Suprapubic skin (tissue), 4 donors: ENCODE measurements at regions not wholly inside any gene's neighbourhood (a gene's known extent, or its start where the extent isn't known, plus 50 kb on each side); places are given as distances from the start of the nearest gene placed in this dataset.

Source experiments
- DNase-seq, 2 donors: peaks; one replicate each; pipeline ENCODE4 v3.0.0-alpha.2; 2019; ENCODE audit warnings: low spot score in 2 of 2
- H3K27ac ChIP-seq: fragments of 200-600 bp; sonication (generic); one replicate; pipeline ENCODE4 v1.5.1; 2019
- H3K27me3 ChIP-seq: fragments of 200-600 bp; sonication (generic); one replicate; pipeline ENCODE4 v1.5.1; 2019
- H3K36me3 ChIP-seq: fragments of 200-600 bp; sonication (generic); one replicate; pipeline ENCODE4 v1.5.1; 2019
- H3K4me1 ChIP-seq: fragments of 200-600 bp; sonication (generic); one replicate; pipeline ENCODE4 v1.5.1; 2019
- H3K4me3 ChIP-seq: fragments of 200-600 bp; sonication (generic); one replicate; pipeline ENCODE4 v1.5.1; 2019; ENCODE audit warnings: mild to moderate bottlenecking
- H3K9me3 ChIP-seq: fragments of 200-600 bp; sonication (generic); one replicate; pipeline ENCODE4 v1.5.1; 2019
- CTCF ChIP-seq, 2 donors: fragments of 200-600 bp in 1 of 2; fragments of 450-650 bp in 1 of 2; sonication (generic) in 1 of 2; IDR thresholded peaks; one replicate each; pipeline ENCODE4 v1.5.1; 2016 to 2019; ENCODE audit warnings: antibody characterized with exemption in 2 of 2, mild to moderate bottlenecking in 1 of 2, moderate library complexity in 1 of 2
- EP300 ChIP-seq: sonication (generic); formaldehyde crosslinking; IDR thresholded peaks from one replicate; pipeline ENCODE4 v1.6.1; 2017; ENCODE audit warnings: antibody characterized with exemption
- POLR2A ChIP-seq, 2 donors: fragments of 450-650 bp; IDR thresholded peaks; one replicate each; pipeline ENCODE4 v1.6.1; 2017; ENCODE audit warnings: antibody characterized with exemption in 2 of 2, mild to moderate bottlenecking in 2 of 2, moderate library complexity in 2 of 2
- POLR2AphosphoS5 ChIP-seq, 3 donors: sonication (generic); formaldehyde crosslinking; IDR thresholded peaks; one replicate each; pipeline ENCODE4 v1.6.1; 2017; ENCODE audit warnings: antibody characterized with exemption in 3 of 3
- WGBS: methylation state at CpG from one replicate; pipeline ENCODE4 v1.1.5; 2018; 5-methylcytosine and 5-hydroxymethylcytosine counted together

DNA sequence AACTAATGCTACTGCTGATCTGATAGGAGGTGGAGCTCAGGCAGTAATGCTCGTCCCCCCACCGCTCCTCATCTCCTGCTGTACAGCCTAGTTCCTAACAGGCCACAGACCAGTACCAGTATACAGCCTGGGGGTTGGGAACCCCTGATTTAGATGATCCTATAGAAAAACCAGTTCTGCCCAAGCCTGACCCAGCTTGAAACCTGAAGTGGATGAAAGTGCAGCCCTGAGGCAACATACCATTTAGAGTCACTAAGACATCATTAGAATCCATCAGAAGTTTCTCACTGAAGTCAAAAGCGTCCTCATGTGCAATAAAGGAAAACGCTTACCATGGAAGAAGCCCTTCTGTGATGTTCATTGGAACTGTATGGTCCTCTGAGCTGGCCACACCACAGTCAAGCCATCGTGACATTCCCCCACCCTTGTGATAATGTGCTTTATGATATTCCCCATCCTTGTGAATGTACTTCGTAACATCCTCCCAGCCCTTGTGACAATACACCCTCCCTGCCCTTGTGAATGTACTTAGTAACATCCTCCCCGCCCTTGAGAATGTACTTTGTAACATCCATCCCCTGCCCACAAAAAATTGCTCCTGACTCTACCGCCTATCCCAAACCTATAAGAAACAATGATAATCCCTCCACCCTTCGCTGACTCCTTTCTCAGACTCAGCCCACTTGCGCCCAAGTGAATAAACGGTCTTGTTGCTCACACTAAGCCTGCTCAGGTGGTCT lies 65.9 kb upstream of the HECTD2 start:
- no peak for TF ChIP-seq POLR2A (IDR thresholded peaks at IDR 0.05)
- no peak for TF ChIP-seq CTCF (IDR thresholded peaks at IDR 0.05)
- no peak for TF ChIP-seq POLR2AphosphoS5 (IDR thresholded peaks at IDR 0.05)
- TF ChIP-seq EP300: no peak
- Histone ChIP-seq H3K36me3 (no peaks in the 10 kb centered on the region), H3K27me3 (no peaks in the 10 kb centered on the region), H3K9me3 (no peaks in the 10 kb centered on the region), H3K4me1 (peaks cover 6% of the 10 kb centered on the region), H3K27ac (no peak overlapping the region), H3K4me3 (no peak overlapping the region)
- 86% methylated on average over 11 of the region's 11 CpGs for WGBS
- no peak for DNase-seq

- H3K27me3 ChIP-seq: no peaks in the 10 kb centered on the region
- peaks cover 20% of the 10 kb centered on the region for H3K4me1 ChIP-seq
- no peak overlapping the region for H3K4me3 ChIP-seq
- no peak for DNase-seq
- no peak overlapping the region for H3K27ac ChIP-seq
- no peaks in the 10 kb centered on the region for H3K9me3 ChIP-seq
- TF ChIP-seq CTCF (IDR thresholded peaks at IDR 0.05): no peak
- no peak for TF ChIP-seq POLR2A (IDR thresholded peaks at IDR 0.05)
- TF ChIP-seq POLR2AphosphoS5 (IDR thresholded peaks at IDR 0.05): no peak
- TF ChIP-seq EP300: no peak
- WGBS: 80% methylated on average over 2 of the region's 2 CpGs
- no peaks in the 10 kb centered on the region for H3K36me3 ChIP-seq
Measured at GRCh38 chr10:91345716-91346115, 64.4 kb upstream of the HECTD2 start.

GRCh38 chr10:91347529-91347928 lies 62.6 kb upstream of the HECTD2 start:
- H3K27me3 ChIP-seq: no peaks in the 10 kb centered on the region
- no peaks in the 10 kb centered on the region for H3K36me3 ChIP-seq
- H3K4me1 ChIP-seq: peaks cover 24% of the 10 kb centered on the region
- no peaks in the 10 kb centered on the region for H3K9me3 ChIP-seq
- H3K27ac ChIP-seq: no peak overlapping the region
- 82% methylated on average over 1 of the region's 1 CpG for WGBS
- H3K4me3 ChIP-seq: no peak overlapping the region
- no peak for TF ChIP-seq EP300
- TF ChIP-seq POLR2AphosphoS5 (IDR thresholded peaks at IDR 0.05): no peak
- TF ChIP-seq CTCF (IDR thresholded peaks at IDR 0.05): no peak
- TF ChIP-seq POLR2A (IDR thresholded peaks at IDR 0.05): no peak
- no peak for DNase-seq

DNA sequence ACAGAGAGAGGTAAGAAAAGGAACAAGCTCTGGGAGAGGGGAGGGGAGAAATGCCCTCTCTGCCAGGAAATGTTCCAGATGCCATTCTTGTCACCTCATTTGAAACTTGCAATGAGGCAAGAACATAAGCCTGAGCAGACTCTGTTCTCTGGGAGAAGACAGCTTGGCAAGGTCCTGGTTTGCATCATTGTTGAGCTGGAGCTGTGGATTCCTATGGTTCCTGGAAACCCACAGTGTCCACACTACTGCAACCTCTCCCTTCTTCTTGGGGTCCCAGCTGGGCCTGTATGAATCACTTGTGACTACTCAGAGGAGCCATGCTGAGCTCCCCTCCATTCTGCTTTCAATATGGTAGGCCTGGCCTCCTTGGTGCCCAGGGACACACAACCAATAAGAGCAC lies 60.8 kb upstream of the HECTD2 start:
- H3K27ac ChIP-seq: no peak overlapping the region
- no peaks in the 10 kb centered on the region for H3K27me3 ChIP-seq
- H3K9me3 ChIP-seq: no peaks in the 10 kb centered on the region
- H3K36me3 ChIP-seq: no peaks in the 10 kb centered on the region
- H3K4me1 ChIP-seq: peaks cover 24% of the 10 kb centered on the region
- no peak for DNase-seq
- H3K4me3 ChIP-seq: no peak overlapping the region
- TF ChIP-seq EP300 (no peak), POLR2AphosphoS5 (IDR thresholded peaks at IDR 0.05) (peak in 1 of 3 donors; percentile 61)

GRCh38 chr10:91350651-91351081 lies 59.5 kb upstream of the HECTD2 start:
- Histone ChIP-seq H3K4me3 (no peak overlapping the region), H3K4me1 (peaks cover 24% of the 10 kb centered on the region), H3K27ac (peak overlapping the region; percentile 59), H3K36me3 (no peaks in the 10 kb centered on the region), H3K9me3 (no peaks in the 10 kb centered on the region), H3K27me3 (no peaks in the 10 kb centered on the region)
- TF ChIP-seq CTCF (IDR thresholded peaks at IDR 0.05) (no peak), POLR2A (IDR thresholded peaks at IDR 0.05) (no peak), EP300 (no peak), POLR2AphosphoS5 (IDR thresholded peaks at IDR 0.05) (no peak)
- no peak for DNase-seq
- WGBS: 15% methylated on average over 2 of the region's 2 CpGs
